LNCAP (cell line): ENCODE measurements at regions not wholly inside any gene's neighbourhood (a gene's known extent, or its start where the extent isn't known, plus 50 kb on each side); places are given as distances from the start of the nearest gene placed in this dataset.

Experiments
- CTCF ChIP-seq: fragments of 450-650 bp; IDR thresholded peaks from 2 replicates; pipeline ENCODE4 v1.5.1; 2017; ENCODE audit warnings: mild to moderate bottlenecking

GRCh38 chr3:144995856-144996255 lies 1024.2 kb downstream of the DIPK2A start:
- TF ChIP-seq CTCF: no peak

GRCh38 chr3:145005427-145005826 lies 1033.8 kb downstream of the DIPK2A start:
- no peak for TF ChIP-seq CTCF

GRCh38 chr3:145006271-145006670 lies 1034.6 kb downstream of the DIPK2A start:
- TF ChIP-seq CTCF: no peak

- TF ChIP-seq CTCF: no peak
Observed at GRCh38 chr3:145013931-145014330, 1042.3 kb downstream of the DIPK2A start.

GRCh38 chr3:145015253-145015652 lies 1043.6 kb downstream of the DIPK2A start:
- no peak for TF ChIP-seq CTCF

- TF ChIP-seq CTCF: no peak
Observed at GRCh38 chr3:145017959-145018358, 1046.3 kb downstream of the DIPK2A start.

GRCh38 chr3:145022447-145022846 lies 1050.8 kb downstream of the DIPK2A start:
- TF ChIP-seq CTCF: no peak

GRCh38 chr3:145024700-145025099 lies 1053.1 kb downstream of the DIPK2A start:
- no peak for TF ChIP-seq CTCF
